IMR-90 (cell line): ENCODE measurements at regions not wholly inside any gene's neighbourhood (a gene's known extent, or its start where the extent isn't known, plus 50 kb on each side); places are given as distances from the start of the nearest gene placed in this dataset.

Experiments used
- BHLHE40 ChIP-seq: fragments of 150-350 bp; IDR thresholded peaks from 2 replicates; pipeline ENCODE4 v1.6.1; 2016; ENCODE audit warnings: mild to moderate bottlenecking, low read depth, low read length
- CEBPB ChIP-seq: IDR thresholded peaks from 2 replicates; pipeline ENCODE4 v1.6.1; 2012; ENCODE audit warnings: low read depth, low read length, improper control_type of control experiment
- MAFK ChIP-seq: IDR thresholded peaks from 2 replicates; pipeline ENCODE4 v1.6.1; 2012; ENCODE audit warnings: low read depth, low read length, improper control_type of control experiment
- MXI1 ChIP-seq: IDR thresholded peaks from 2 replicates; pipeline ENCODE4 v1.6.1; 2012; ENCODE audit warnings: low read depth, mild to moderate bottlenecking, low read length, moderate library complexity, borderline replicate concordance
- NFE2L2 ChIP-seq: fragments of 150-350 bp; IDR thresholded peaks from 2 replicates; pipeline ENCODE4 v1.6.1; 2016; ENCODE audit warnings: low read depth, mild to moderate bottlenecking, low read length
- POLR2A ChIP-seq: IDR thresholded peaks from 2 replicates; pipeline ENCODE4 v1.6.1; 2012; ENCODE audit warnings: mild to moderate bottlenecking, low read depth, low read length
- RAD21 ChIP-seq: IDR thresholded peaks from 2 replicates; pipeline ENCODE4 v1.6.1; 2012; ENCODE audit warnings: low read length, improper control_type of control experiment
- RFX5 ChIP-seq: IDR thresholded peaks from 2 replicates; pipeline ENCODE4 v1.8.0; 2012; ENCODE audit warnings: low read depth, mild to moderate bottlenecking, low read length, moderate library complexity
- SMC3 ChIP-seq: fragments of 150-350 bp; IDR thresholded peaks from 2 replicates; pipeline ENCODE4 v1.6.1; 2016; ENCODE audit warnings: low read depth, mild to moderate bottlenecking, antibody characterized with exemption, low read length, moderate library complexity
- TF ChIP-seq, protein P1 (sequence below): conservative IDR thresholded peaks from 2 replicates; pipeline ENCODE4 v1.5.1; 2012; ENCODE audit warnings: mild to moderate bottlenecking, low read depth, low read length, improper control_type of control experiment
- TF ChIP-seq, protein P2 (sequence below): fragments of 150-350 bp; IDR thresholded peaks from 2 replicates; pipeline ENCODE4 v1.6.1; 2017; ENCODE audit warnings: mild to moderate bottlenecking, antibody characterized with exemption, low read length, low read depth
- TF ChIP-seq, protein P3 (sequence below): fragments of 150-350 bp; IDR thresholded peaks from 2 replicates; pipeline ENCODE4 v1.6.1; 2016; ENCODE audit warnings: low read depth, mild to moderate bottlenecking, low read length, moderate library complexity, borderline replicate concordance

DNA sequence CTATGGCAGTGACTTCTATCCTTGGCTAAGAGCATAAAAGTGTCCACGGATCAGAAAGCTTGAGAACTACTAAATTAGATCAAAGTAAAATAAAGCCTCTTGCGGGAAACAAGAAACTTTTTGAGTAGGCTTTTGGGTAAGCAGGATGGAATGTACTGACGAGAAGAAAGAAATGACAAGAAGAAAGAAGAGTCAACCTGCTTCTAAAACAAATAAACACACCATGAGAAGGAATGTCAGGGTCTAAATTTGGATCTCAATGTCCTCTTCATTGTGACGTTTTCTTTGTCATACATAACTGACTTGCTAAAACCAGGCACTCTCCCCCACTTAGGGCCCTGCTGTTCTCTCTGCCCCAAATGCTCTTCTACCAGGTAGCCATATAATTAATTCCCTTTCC is 290.1 kb upstream of the PTGER4 start:
- TF ChIP-seq, protein P1, sequence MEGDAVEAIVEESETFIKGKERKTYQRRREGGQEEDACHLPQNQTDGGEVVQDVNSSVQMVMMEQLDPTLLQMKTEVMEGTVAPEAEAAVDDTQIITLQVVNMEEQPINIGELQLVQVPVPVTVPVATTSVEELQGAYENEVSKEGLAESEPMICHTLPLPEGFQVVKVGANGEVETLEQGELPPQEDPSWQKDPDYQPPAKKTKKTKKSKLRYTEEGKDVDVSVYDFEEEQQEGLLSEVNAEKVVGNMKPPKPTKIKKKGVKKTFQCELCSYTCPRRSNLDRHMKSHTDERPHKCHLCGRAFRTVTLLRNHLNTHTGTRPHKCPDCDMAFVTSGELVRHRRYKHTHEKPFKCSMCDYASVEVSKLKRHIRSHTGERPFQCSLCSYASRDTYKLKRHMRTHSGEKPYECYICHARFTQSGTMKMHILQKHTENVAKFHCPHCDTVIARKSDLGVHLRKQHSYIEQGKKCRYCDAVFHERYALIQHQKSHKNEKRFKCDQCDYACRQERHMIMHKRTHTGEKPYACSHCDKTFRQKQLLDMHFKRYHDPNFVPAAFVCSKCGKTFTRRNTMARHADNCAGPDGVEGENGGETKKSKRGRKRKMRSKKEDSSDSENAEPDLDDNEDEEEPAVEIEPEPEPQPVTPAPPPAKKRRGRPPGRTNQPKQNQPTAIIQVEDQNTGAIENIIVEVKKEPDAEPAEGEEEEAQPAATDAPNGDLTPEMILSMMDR, result no peak
- no peak for TF ChIP-seq RFX5
- no peak for TF ChIP-seq POLR2A
- no peak for TF ChIP-seq BHLHE40
- no peak for TF ChIP-seq RAD21
- TF ChIP-seq, protein P2, sequence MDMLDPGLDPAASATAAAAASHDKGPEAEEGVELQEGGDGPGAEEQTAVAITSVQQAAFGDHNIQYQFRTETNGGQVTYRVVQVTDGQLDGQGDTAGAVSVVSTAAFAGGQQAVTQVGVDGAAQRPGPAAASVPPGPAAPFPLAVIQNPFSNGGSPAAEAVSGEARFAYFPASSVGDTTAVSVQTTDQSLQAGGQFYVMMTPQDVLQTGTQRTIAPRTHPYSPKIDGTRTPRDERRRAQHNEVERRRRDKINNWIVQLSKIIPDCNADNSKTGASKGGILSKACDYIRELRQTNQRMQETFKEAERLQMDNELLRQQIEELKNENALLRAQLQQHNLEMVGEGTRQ, result no peak
- no peak for TF ChIP-seq NFE2L2
- TF ChIP-seq, protein P3, sequence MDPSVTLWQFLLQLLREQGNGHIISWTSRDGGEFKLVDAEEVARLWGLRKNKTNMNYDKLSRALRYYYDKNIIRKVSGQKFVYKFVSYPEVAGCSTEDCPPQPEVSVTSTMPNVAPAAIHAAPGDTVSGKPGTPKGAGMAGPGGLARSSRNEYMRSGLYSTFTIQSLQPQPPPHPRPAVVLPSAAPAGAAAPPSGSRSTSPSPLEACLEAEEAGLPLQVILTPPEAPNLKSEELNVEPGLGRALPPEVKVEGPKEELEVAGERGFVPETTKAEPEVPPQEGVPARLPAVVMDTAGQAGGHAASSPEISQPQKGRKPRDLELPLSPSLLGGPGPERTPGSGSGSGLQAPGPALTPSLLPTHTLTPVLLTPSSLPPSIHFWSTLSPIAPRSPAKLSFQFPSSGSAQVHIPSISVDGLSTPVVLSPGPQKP, result no peak
- no peak for TF ChIP-seq MAFK
- TF ChIP-seq CEBPB, result no peak
- TF ChIP-seq MXI1, result no peak
- no peak for TF ChIP-seq SMC3
